Uterus (tissue), 2 donors: ENCODE measurements at regions not wholly inside any gene's neighbourhood (a gene's known extent, or its start where the extent isn't known, plus 50 kb on each side); places are given as distances from the start of the nearest gene placed in this dataset.

Experiments
- CTCF ChIP-seq, 4 experiments: fragments of 200-600 bp in 2 of 4; fragments of 450-650 bp in 2 of 4; sonication (generic) in 2 of 4; IDR thresholded peaks; one replicate each; pipeline ENCODE4 v1.5.1; 2016 to 2019; ENCODE audit warnings: antibody characterized with exemption in 4 of 4, mild to moderate bottlenecking in 2 of 4, moderate library complexity in 1 of 4
- POLR2A ChIP-seq, 2 donors: fragments of 450-650 bp; IDR thresholded peaks; one replicate each; pipeline ENCODE4 v1.6.1; 2016; ENCODE audit warnings: antibody characterized with exemption in 2 of 2, mild to moderate bottlenecking in 1 of 2, moderate library complexity in 1 of 2

- TF ChIP-seq CTCF (IDR thresholded peaks at IDR 0.05) (no peak), POLR2A (IDR thresholded peaks at IDR 0.05) (no peak)
Observed at GRCh38 chr17:83177611-83178532, 98.5 kb downstream of the METRNL start.
